AG04450 (cell line): ENCODE measurements at regions not wholly inside any gene's neighbourhood (a gene's known extent, or its start where the extent isn't known, plus 50 kb on each side); places are given as distances from the start of the nearest gene placed in this dataset.
A peak's percentile ranks its signal among the peaks of the same experiment; 100 is the strongest.

Source experiments
- CTCF ChIA-PET: fragments of 300-600, 350-600 bp; formaldehyde crosslinking; extraction: SDS; loops from one replicate; lab custom pipeline; 2022; ENCODE audit warnings: antibody characterized with exemption, inconsistent platforms; lab: Charles Lee
- POLR2A ChIA-PET: fragments of 350-600 bp; formaldehyde crosslinking; extraction: SDS; loops from one replicate; lab custom pipeline; 2021; ENCODE audit warnings: antibody characterized with exemption, inconsistent platforms; lab: Yijun Ruan, JAX
- DNase-seq: peaks from one replicate; pipeline ENCODE4 v3.0.0-alpha.2; 2011; ENCODE audit warnings: low read depth, low spot score
- H3K27ac ChIP-seq: one replicate; pipeline ENCODE4 v1.5.1; 2012; ENCODE audit warnings: low read depth, low read length, control low read depth
- H3K27me3 ChIP-seq: one replicate; pipeline ENCODE4 v1.6.0; 2012; ENCODE audit warnings: low read length; ENCODE audit not compliant: control insufficient read depth, insufficient read depth
- H3K4me3 ChIP-seq: 2 replicates; pipeline ENCODE4 v1.5.1; 2011; ENCODE audit warnings: mild to moderate bottlenecking, low read depth, low read length, control low read depth
- H3K9me3 ChIP-seq: 2 replicates; pipeline ENCODE4 v1.5.1; 2012; ENCODE audit warnings: low read length; ENCODE audit not compliant: control insufficient read depth, insufficient read depth
- CTCF ChIP-seq: IDR thresholded peaks from 2 replicates; pipeline ENCODE4 v1.5.1; 2011; ENCODE audit warnings: low read depth, low read length, control low read depth, inconsistent platforms

DNA sequence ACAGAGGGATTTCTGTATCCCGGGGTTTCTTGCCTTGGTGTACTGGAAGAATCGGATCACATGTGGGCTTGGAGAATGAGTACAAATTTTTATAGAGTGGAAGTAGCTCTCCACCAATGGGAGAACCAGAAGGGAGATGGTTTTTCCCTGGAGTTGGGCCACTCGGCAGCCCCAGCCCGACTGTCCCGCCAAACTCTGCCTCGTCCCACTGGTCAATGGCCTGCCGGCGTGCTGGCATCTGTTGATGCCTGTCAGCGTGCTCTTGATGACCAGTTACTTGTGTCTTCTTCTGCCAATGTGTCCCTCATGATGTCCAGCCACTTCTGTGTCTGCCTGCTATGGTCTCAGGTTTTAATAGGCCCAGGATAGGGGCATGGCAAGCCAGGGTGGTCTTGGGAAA lies 100.5 kb downstream of the CFAP44 start:
- Histone ChIP-seq H3K9me3 (no peaks in the 10 kb centered on the region), H3K27ac (no peak overlapping the region), H3K27me3 (no peaks in the 10 kb centered on the region), H3K4me3 (no peak overlapping the region)
- no peak for TF ChIP-seq CTCF
- POLR2A ChIA-PET: no interaction called here
- DNase-seq: no peak
- CTCF ChIA-PET: no interaction called here

DNA sequence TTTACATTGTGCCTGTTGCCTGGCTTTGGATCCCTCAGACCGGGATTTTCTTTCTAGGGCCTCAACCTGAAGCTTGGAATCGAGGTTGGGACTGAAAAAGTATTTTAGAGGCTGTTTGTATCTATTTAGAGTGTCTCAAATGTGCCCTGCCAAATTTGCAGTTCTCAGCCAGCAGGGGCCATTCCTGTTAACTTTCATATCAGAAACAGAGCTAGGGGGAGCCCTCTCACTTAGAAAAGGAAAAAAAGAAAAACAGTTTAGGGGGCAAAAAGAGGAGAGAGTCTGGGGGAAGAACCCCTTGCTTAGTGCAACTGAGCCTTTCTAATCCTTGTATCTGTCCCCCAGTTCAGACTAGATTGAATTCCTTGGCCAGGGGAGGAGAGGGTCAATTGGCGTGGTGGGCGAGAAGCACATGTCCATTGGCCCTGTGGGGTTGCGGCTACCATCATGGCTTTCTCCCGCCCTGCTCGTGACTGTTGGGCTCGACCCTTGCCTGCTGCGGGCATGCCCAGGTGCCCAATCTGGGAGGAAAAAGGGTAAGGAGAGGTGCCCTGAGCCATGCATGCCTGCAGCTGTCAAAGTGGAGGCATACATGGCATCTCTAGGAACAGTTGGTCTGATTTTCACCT lies 101.6 kb downstream of the CFAP44 start:
- CTCF ChIA-PET: no interaction called here

More for the DNA sequence above, 101.6 kb downstream of the CFAP44 start:
- DNase-seq: no peak
- Histone ChIP-seq H3K27me3 (no peaks in the 10 kb centered on the region), H3K9me3 (no peaks in the 10 kb centered on the region), H3K4me3 (no peak overlapping the region), H3K27ac (no peak overlapping the region)
- POLR2A ChIA-PET: no interaction called here
- peak; percentile 33 for TF ChIP-seq CTCF
